ENCODE measurements at regions not wholly inside any gene's neighbourhood (a gene's known extent, or its start where the extent isn't known, plus 50 kb on each side); places are given as distances from the start of the nearest gene placed in this dataset.

- no peaks in the 10 kb centered on the region for H3K36me3 ChIP-seq (ENCODE audit: low read depth)
- H3K4me3 ChIP-seq (ENCODE audit: severe bottlenecking) = no peak overlapping the region
- H3K27ac ChIP-seq (ENCODE audit: poor library complexity, severe bottlenecking) = no peak overlapping the region
- TF ChIP-seq, protein P1, sequence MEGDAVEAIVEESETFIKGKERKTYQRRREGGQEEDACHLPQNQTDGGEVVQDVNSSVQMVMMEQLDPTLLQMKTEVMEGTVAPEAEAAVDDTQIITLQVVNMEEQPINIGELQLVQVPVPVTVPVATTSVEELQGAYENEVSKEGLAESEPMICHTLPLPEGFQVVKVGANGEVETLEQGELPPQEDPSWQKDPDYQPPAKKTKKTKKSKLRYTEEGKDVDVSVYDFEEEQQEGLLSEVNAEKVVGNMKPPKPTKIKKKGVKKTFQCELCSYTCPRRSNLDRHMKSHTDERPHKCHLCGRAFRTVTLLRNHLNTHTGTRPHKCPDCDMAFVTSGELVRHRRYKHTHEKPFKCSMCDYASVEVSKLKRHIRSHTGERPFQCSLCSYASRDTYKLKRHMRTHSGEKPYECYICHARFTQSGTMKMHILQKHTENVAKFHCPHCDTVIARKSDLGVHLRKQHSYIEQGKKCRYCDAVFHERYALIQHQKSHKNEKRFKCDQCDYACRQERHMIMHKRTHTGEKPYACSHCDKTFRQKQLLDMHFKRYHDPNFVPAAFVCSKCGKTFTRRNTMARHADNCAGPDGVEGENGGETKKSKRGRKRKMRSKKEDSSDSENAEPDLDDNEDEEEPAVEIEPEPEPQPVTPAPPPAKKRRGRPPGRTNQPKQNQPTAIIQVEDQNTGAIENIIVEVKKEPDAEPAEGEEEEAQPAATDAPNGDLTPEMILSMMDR (IDR thresholded peaks at IDR 0.05; ENCODE audit: poor library complexity, severe bottlenecking) = no peak
- H3K4me1 ChIP-seq (ENCODE audit: insufficient read depth, poor library complexity, severe bottlenecking) = no peaks in the 10 kb centered on the region
- DNase-seq (ENCODE audit: low spot score) (no peak), ATAC-seq (ENCODE audit: low read depth) (no peak)
- H3K9me3 ChIP-seq (ENCODE audit: severe bottlenecking) = no peaks in the 10 kb centered on the region
- no peaks in the 10 kb centered on the region for H3K27me3 ChIP-seq (ENCODE audit: insufficient read depth, poor library complexity, severe bottlenecking)
Observed at GRCh38 chr9:82612942-82613341, 450.0 kb downstream of the RASEF start.

DNA sequence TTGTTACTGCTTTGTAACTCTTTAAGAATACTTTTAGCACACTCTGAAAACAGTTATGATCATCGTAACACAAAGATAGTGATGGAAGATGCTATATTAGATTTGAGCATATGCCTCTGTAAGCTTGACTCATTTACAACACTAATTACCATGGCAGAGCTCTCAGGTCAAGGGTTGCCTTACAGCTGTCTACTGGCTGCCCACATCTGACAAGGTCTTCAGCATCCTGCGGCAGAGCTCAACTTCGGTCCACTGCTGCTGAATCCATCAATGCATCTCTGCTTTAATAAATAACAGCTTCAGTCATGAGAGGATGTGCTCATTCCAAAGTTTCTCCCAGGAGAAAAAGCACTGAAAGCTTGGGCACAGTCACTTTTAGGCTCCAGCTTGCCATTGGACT is 449.4 kb downstream of the RASEF start:
- H3K36me3 ChIP-seq (ENCODE audit: low read depth) = no peaks in the 10 kb centered on the region
- no peaks in the 10 kb centered on the region for H3K9me3 ChIP-seq (ENCODE audit: severe bottlenecking)
- H3K4me1 ChIP-seq (ENCODE audit: insufficient read depth, poor library complexity, severe bottlenecking) = no peaks in the 10 kb centered on the region
- H3K27ac ChIP-seq (ENCODE audit: poor library complexity, severe bottlenecking) = no peak overlapping the region
- TF ChIP-seq, protein P1 (IDR thresholded peaks at IDR 0.05; ENCODE audit: poor library complexity, severe bottlenecking) = no peak
- no peak overlapping the region for H3K4me3 ChIP-seq (ENCODE audit: severe bottlenecking)
- no peaks in the 10 kb centered on the region for H3K27me3 ChIP-seq (ENCODE audit: insufficient read depth, poor library complexity, severe bottlenecking)
- no peak for ATAC-seq (ENCODE audit: low read depth)
- DNase-seq (ENCODE audit: low spot score) = no peak

DNA sequence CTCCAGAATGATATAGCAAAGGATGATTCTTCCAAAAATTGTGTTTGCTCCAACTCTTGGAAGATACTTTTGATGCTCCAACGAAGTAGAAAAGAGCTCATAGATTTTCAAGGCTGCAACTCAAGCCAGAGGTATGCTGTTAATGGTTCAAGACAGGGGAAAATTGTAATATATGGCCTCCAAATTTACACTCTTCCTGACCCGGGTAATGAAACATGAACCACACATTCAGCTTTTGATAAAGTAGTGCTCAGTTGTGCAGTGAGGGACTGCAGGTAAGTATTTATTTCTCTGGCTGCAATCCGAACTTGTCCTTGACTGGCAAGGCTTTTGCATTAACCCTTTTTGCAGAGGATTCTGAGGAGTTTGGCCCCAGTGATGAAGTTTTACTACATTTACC is 446.4 kb downstream of the RASEF start:
- TF ChIP-seq, protein P1 (IDR thresholded peaks at IDR 0.05; ENCODE audit: poor library complexity, severe bottlenecking) = no peak
- H3K4me3 ChIP-seq (ENCODE audit: severe bottlenecking) = no peak overlapping the region
- no peaks in the 10 kb centered on the region for H3K27me3 ChIP-seq (ENCODE audit: insufficient read depth, poor library complexity, severe bottlenecking)
- H3K27ac ChIP-seq (ENCODE audit: poor library complexity, severe bottlenecking) = no peak overlapping the region
- H3K36me3 ChIP-seq (ENCODE audit: low read depth) = no peaks in the 10 kb centered on the region
- H3K4me1 ChIP-seq (ENCODE audit: insufficient read depth, poor library complexity, severe bottlenecking) = no peaks in the 10 kb centered on the region
- H3K9me3 ChIP-seq (ENCODE audit: severe bottlenecking) = no peaks in the 10 kb centered on the region
- DNase-seq (ENCODE audit: low spot score) = no peak
- no peak for ATAC-seq (ENCODE audit: low read depth)

- TF ChIP-seq, protein P1 (IDR thresholded peaks at IDR 0.05; ENCODE audit: poor library complexity, severe bottlenecking) = no peak
- ATAC-seq (ENCODE audit: low read depth) (peak; percentile 23; the same call in 1 of the 3 replicates), DNase-seq (ENCODE audit: low spot score) (no peak)
- H3K4me3 ChIP-seq (ENCODE audit: severe bottlenecking) = no peak overlapping the region
- no peaks in the 10 kb centered on the region for H3K27me3 ChIP-seq (ENCODE audit: insufficient read depth, poor library complexity, severe bottlenecking)
- no peaks in the 10 kb centered on the region for H3K36me3 ChIP-seq (ENCODE audit: low read depth)
- no peaks in the 10 kb centered on the region for H3K9me3 ChIP-seq (ENCODE audit: severe bottlenecking)
- no peaks in the 10 kb centered on the region for H3K4me1 ChIP-seq (ENCODE audit: insufficient read depth, poor library complexity, severe bottlenecking)
- no peak overlapping the region for H3K27ac ChIP-seq (ENCODE audit: poor library complexity, severe bottlenecking)
Observed at GRCh38 chr9:82621447-82621846, 441.5 kb downstream of the RASEF start.

GRCh38 chr9:82637368-82637767 is 425.6 kb downstream of the RASEF start:
- no peak overlapping the region for H3K27ac ChIP-seq (ENCODE audit: poor library complexity, severe bottlenecking)
- no peaks in the 10 kb centered on the region for H3K36me3 ChIP-seq (ENCODE audit: low read depth)
- DNase-seq (ENCODE audit: low spot score) (no peak), ATAC-seq (ENCODE audit: low read depth) (no peak)
- no peaks in the 10 kb centered on the region for H3K9me3 ChIP-seq (ENCODE audit: severe bottlenecking)
- TF ChIP-seq, protein P1 (IDR thresholded peaks at IDR 0.05; ENCODE audit: poor library complexity, severe bottlenecking) = no peak
- no peaks in the 10 kb centered on the region for H3K27me3 ChIP-seq (ENCODE audit: insufficient read depth, poor library complexity, severe bottlenecking)
- H3K4me3 ChIP-seq (ENCODE audit: severe bottlenecking) = no peak overlapping the region
- no peaks in the 10 kb centered on the region for H3K4me1 ChIP-seq (ENCODE audit: insufficient read depth, poor library complexity, severe bottlenecking)

Measured in RWPE2 (cell line).